MM.1S (cell line): ENCODE measurements at regions not wholly inside any gene's neighbourhood (a gene's known extent, or its start where the extent isn't known, plus 50 kb on each side); places are given as distances from the start of the nearest gene placed in this dataset.

ENCODE experiments used
- CTCF ChIP-seq: fragments of 300-600 bp; sonication (generic); IDR thresholded peaks from 2 replicates; pipeline ENCODE4 v1.5.1; 2016; ENCODE audit warnings: antibody characterized with exemption, low read length, mixed read lengths
- EZH2phosphoT487 ChIP-seq: fragments of 300-600 bp; sonication (generic); IDR thresholded peaks from 2 replicates; pipeline ENCODE4 v1.6.1; 2018; ENCODE audit warnings: antibody characterized with exemption, low read length

- TF ChIP-seq EZH2phosphoT487 (no peak), CTCF (no peak)
These were observed 389.2 kb downstream of the NDFIP2 start for GRCh38 chr13:79870123-79870522.
